ENCODE measurements at regions not wholly inside any gene's neighbourhood (a gene's known extent, or its start where the extent isn't known, plus 50 kb on each side); places are given as distances from the start of the nearest gene placed in this dataset.

DNA sequence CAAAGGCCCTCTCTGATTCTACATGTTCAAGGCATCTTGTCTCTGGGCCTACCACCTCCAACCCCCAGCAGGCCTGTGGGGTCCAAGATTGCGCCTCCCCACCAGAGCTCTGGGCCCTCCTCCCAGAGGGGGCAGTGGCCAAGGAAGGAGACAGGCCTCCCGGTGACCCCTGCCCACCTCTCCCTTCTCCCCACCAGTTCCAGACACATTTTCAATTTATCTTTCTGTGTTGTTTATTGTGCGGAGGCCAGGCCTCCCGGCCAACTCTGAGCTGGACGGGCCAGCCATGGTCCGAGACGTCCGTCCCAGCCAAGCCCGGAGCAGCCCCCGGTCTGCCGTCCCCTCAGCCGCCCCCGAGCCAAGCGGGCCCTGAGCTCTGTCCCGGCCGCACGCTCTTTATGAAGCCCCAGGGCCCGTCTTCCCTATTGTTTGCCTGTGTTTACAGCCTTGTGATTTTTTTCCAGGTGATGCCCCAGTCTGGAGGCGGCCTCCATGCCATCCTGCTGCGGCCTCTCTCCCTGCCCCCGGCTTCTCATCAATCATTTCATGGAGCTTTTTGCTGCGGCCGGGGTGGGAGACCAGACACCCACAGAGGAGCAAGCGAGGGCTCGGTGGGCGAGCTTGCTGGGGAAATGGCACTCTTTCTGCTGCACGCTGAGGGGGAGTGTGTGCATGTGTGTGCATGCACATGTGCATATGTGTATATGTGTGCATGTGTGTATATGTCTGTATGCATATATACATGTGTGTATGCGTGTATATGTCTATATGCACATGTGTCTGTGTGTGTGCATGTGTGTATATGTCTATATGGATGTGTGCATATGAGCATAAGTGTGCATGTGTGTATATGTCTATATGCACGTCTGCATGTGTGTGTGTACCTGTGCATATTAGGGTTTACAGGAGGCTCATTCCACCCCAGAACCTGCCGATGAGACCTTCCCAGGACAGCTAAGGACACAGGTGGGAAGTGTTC, 52.7 kb upstream of the ELN start:
- Histone ChIP-seq H3K4me1 (ENCODE audit: insufficient read depth) (peaks cover 3% of the 10 kb centered on the region), H3K27ac (no peak overlapping the region), H3K36me3 (no peaks in the 10 kb centered on the region), H3K9me3 (no peaks in the 10 kb centered on the region), H3K27me3 (no peaks in the 10 kb centered on the region), H3K4me3 (no peak overlapping the region)
- WGBS, 3 donors, result 43 to 56% (median 47%) methylated on average over 30 of the region's 30 CpGs
- intact Hi-C loops (cut with DNase I), result no loop called here
- no peak for TF ChIP-seq EP300 (IDR thresholded peaks at IDR 0.05)
- TF ChIP-seq, protein P1, sequence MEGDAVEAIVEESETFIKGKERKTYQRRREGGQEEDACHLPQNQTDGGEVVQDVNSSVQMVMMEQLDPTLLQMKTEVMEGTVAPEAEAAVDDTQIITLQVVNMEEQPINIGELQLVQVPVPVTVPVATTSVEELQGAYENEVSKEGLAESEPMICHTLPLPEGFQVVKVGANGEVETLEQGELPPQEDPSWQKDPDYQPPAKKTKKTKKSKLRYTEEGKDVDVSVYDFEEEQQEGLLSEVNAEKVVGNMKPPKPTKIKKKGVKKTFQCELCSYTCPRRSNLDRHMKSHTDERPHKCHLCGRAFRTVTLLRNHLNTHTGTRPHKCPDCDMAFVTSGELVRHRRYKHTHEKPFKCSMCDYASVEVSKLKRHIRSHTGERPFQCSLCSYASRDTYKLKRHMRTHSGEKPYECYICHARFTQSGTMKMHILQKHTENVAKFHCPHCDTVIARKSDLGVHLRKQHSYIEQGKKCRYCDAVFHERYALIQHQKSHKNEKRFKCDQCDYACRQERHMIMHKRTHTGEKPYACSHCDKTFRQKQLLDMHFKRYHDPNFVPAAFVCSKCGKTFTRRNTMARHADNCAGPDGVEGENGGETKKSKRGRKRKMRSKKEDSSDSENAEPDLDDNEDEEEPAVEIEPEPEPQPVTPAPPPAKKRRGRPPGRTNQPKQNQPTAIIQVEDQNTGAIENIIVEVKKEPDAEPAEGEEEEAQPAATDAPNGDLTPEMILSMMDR (IDR thresholded peaks at IDR 0.05), result no peak
- no peak for TF ChIP-seq POLR2A (IDR thresholded peaks at IDR 0.05)
- DNase-seq, result peak in 1 of 5 donors; percentile 38

GRCh38 chr7:73976761-73977618, 51.0 kb upstream of the ELN start:
- intact Hi-C loops (cut with DNase I), result no loop called here
- Histone ChIP-seq H3K27me3 (no peaks in the 10 kb centered on the region), H3K4me3 (no peak overlapping the region), H3K27ac (no peak overlapping the region), H3K9me3 (no peaks in the 10 kb centered on the region), H3K36me3 (no peaks in the 10 kb centered on the region), H3K4me1 (ENCODE audit: insufficient read depth) (peaks cover 3% of the 10 kb centered on the region)
- peak in 1 of 5 donors; percentile 18 for DNase-seq
- 83 to 87% (median 86%) methylated on average over 22 to 24 of the region's 24 CpGs for WGBS, 3 donors
- TF ChIP-seq POLR2A (IDR thresholded peaks at IDR 0.05) (no peak), EP300 (IDR thresholded peaks at IDR 0.05) (no peak)
- TF ChIP-seq, protein P1 (IDR thresholded peaks at IDR 0.05), result no peak

- Histone ChIP-seq H3K27me3 (no peaks in the 10 kb centered on the region), H3K4me3 (no peak overlapping the region), H3K4me1 (ENCODE audit: insufficient read depth) (peaks cover 3% of the 10 kb centered on the region), H3K9me3 (no peaks in the 10 kb centered on the region), H3K36me3 (no peaks in the 10 kb centered on the region), H3K27ac (no peak overlapping the region)
- TF ChIP-seq, protein P1 (IDR thresholded peaks at IDR 0.05), result no peak
- no peak for TF ChIP-seq POLR2A (IDR thresholded peaks at IDR 0.05)
- no peak for TF ChIP-seq EP300 (IDR thresholded peaks at IDR 0.05)
- intact Hi-C loops (cut with DNase I), result no loop called here
- DNase-seq, result peak in 1 of 5 donors; percentile 52
- WGBS, 3 donors, result 61 to 64% (median 61%) methylated on average over 23 of the region's 23 CpGs
These were observed 50.1 kb upstream of the ELN start for GRCh38 chr7:73977619-73978618.
